Renal pelvis (tissue), 1 donor: ENCODE measurements at regions not wholly inside any gene's neighbourhood (a gene's known extent, or its start where the extent isn't known, plus 50 kb on each side); places are given as distances from the start of the nearest gene placed in this dataset.

Experiments
- DNase-seq: peaks from one replicate; pipeline ENCODE4 v3.0.0-alpha.2; 2013

DNA sequence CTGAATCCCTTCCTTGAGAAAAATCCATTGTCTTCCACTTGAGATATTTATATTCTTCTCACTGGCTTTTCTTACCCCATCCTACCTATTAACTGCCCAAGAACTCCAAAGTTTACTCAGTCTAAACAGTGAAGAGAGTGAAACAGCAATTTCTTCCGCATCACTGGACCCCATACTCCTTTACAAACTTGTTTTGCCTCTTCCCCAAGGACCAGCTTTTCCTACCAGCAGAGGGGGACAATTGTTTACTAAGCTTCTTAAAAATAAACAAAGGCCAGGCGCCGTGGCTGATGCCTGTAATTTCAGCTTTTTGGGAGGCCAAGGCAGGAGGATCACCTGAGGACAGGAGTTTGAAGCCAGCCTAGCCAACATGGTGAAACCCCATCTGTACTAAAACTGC lies 52.0 kb downstream of the LRATD1 start:
- no peak for DNase-seq

DNA sequence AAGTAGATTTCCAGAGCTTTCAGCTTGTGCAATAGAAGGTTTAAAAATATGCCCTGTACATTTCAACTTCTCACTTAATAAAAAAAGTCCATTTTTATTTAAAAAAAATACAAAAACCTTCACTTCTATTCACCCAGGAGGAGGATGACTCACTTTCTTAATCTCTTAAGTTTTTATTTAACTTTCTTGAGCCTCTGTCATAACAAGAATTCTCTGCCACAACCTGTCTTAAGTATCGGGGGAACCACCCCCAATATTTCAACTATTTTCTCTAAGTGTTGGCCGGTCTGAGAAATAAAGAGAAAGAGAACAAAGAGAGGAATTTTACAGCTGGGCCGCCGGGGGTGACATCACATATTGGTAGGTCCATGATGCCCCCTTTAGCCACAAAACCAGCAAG lies 58.4 kb downstream of the LRATD1 start:
- no peak for DNase-seq

DNA sequence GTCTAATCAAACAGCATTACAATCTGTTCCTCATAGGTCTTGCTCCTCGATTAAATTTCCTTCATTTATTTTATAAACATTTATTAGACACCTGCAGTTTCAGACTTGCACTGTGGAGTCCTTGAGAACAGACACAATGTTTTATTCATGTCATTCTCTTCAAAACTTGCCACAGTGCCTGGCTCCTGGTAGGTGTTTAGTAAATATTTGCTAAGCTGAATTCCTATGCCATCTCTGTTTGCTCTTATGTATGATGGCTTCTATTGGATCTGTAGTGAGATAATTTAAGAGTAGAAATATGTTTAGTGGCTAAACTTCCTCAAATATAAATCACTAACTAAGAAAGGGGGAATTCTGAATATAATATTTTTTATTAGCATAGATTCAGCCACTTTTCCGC lies 61.4 kb downstream of the LRATD1 start:
- DNase-seq = no peak

DNA sequence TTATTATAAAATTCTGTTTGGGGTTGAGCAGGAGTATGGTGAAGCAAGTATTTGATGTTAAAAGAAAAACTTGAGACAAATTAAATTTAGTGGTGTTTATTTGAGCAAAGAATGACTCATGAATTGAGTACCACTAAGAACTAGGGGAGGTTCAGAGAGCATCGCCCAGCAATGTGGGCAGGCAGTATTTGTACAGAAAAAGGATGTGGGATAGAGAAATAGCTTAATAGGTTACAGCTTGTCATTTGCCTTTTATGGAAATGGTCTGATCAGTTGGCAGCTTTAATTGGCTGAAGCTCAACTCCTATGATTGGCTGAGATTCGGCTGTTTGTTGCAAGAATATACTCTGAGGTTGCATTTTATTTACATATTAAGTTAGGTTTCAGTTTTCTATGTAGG lies 68.2 kb downstream of the LRATD1 start:
- DNase-seq = no peak

DNA sequence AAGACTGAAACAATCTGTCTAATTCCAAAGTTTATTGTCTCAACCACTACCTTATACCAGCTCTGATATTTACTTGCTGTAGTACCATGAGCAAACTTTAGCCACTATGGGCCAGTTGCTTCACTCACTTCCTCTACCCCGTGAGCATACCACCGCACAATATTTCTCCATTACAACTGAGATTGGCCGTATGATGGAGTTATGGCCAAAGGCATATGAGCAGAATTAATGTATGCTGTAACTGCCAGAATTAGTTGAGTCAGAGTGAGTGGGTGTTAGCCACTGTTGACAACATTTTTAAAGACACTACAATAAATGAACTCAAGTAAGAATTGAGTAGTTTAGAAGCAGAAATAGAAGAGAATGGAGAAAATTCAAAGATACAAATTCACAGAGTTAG lies 69.7 kb downstream of the LRATD1 start:
- no peak for DNase-seq

- DNase-seq = no peak
Measured at GRCh38 chr2:14706201-14706600, 73.7 kb downstream of the LRATD1 start.

- no peak for DNase-seq
Measured at GRCh38 chr2:14712111-14712510, 79.6 kb downstream of the LRATD1 start.

DNA sequence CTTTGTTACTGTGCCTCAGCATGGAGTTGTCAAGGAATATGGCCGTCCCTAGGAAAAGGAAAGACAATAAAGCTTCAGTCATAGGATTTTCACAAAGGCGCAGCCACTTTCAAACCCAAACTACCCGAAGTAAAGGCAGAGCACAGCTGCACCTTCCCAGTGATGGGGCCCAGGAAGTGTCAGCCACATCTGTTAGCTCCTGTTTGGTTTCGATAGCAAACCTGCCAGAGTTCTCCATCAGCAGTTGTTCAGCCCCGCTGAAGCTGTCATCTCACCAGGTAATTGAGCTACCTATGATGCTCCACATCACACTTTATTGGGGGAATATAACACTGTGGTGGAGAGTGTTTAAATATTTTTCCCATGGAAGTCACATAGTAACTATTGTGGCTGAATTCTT lies 80.7 kb downstream of the LRATD1 start:
- DNase-seq = no peak

DNA sequence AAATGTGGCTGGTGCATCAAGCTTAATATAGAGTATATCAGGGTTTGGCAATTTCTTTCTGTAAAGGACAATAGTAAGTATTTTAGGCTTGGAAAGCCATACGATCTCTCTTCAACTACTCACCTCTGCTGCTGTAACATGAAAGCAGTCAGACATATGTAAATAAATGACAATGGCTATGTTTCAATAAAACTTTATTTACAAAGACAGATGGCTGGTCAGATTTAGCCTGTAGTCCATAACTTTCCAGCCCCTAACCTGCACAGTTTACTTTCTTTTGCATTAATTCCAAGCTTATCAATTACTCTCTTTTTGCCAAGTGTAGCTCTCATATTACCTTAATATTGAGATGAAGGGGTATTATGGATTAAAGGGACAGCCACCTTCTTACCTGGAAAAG lies 83.1 kb downstream of the LRATD1 start:
- no peak for DNase-seq

- DNase-seq = no peak
Measured at GRCh38 chr2:14716319-14716718, 83.8 kb downstream of the LRATD1 start.

- no peak for DNase-seq
Measured at GRCh38 chr2:14717131-14717530, 84.6 kb downstream of the LRATD1 start.

DNA sequence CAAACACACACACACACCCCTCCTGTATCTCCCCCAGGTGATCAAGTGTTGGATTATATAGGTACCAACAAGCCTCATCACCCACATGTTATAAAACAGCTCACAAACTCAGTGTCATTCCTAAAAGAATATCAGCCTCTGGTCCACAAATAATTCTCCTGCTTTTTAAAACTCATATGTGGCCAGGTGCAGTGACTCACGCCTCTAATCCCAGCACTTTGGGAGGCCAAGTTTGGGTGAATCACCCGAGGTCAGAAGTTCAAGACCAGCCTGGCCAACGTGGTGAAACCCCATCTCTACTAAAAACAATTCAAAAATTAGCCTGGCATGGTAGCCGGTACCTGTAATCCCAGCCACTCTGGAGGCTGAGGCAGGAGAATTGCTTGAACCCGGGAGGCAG lies 87.8 kb downstream of the LRATD1 start:
- no peak for DNase-seq

GRCh38 chr2:14720739-14721138 lies 88.2 kb downstream of the LRATD1 start:
- no peak for DNase-seq

GRCh38 chr2:14722904-14723570 lies 90.5 kb downstream of the LRATD1 start:
- no peak for DNase-seq

GRCh38 chr2:14723684-14724083 lies 91.2 kb downstream of the LRATD1 start:
- no peak for DNase-seq

- DNase-seq = no peak
Measured at GRCh38 chr2:14735696-14736095, 103.2 kb downstream of the LRATD1 start.

GRCh38 chr2:14737201-14737600 lies 104.7 kb downstream of the LRATD1 start:
- DNase-seq = no peak

GRCh38 chr2:14743861-14744260 lies 111.3 kb downstream of the LRATD1 start:
- no peak for DNase-seq

GRCh38 chr2:14745288-14746076 lies 113.0 kb downstream of the LRATD1 start:
- no peak for DNase-seq

GRCh38 chr2:14746133-14746532 lies 113.6 kb downstream of the LRATD1 start:
- DNase-seq = no peak

- no peak for DNase-seq
Measured at GRCh38 chr2:14747447-14747846, 114.9 kb downstream of the LRATD1 start.

DNA sequence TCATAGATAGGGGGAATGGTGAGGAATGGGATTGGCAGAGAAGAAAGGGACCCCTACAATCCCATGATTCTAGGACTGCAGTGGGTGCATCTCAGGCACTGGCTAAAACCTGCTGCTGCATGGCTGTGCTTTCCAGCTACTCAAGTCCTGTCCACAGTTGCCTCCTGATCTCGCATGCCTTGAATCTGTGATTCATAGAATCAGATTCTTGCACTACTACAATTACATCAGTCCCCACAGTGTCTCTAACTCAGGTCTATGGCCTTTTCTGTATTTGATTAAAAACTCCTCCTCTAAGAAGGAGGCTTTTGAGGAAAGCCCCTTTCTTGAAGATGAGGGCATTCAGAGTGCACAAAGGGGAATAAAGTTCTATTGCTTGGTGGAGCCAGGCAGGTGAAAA lies 117.4 kb downstream of the LRATD1 start:
- DNase-seq = no peak

GRCh38 chr2:14750433-14750832 lies 117.9 kb downstream of the LRATD1 start:
- DNase-seq = no peak

DNA sequence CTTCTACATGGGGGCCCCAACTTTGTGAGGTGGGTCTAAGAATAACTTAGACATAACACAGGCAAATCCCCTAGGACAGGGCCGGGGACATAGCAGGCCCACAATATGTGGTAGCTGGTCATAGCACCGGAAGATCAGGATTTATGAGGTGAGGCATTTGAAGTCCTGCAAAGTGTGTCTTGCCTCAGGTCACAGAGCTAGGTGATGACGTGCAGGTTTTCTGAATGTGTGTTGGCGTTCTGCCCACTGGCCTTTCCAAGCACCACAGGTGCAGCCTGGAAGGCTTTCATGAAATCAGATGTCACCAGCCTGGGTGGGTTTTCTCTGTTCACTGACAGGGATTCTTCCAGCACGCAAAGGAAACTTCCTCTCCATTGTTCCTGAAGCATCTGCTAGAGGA lies 119.1 kb downstream of the LRATD1 start:
- DNase-seq = peak; percentile 9
